ENCODE measurements at regions not wholly inside any gene's neighbourhood (a gene's known extent, or its start where the extent isn't known, plus 50 kb on each side); places are given as distances from the start of the nearest gene placed in this dataset.

- Histone ChIP-seq H3K36me3 (ENCODE audit: control insufficient read depth, insufficient read depth, low read length) (no peaks in the 10 kb centered on the region), H3K4me1 (ENCODE audit: control insufficient read depth, insufficient read depth, low read length) (no peaks in the 10 kb centered on the region), H3K27ac (ENCODE audit: low read depth, low read length) (no peak overlapping the region), H3K27me3 (ENCODE audit: control insufficient read depth, insufficient read depth, low read length) (no peaks in the 10 kb centered on the region), H3K4me3 (ENCODE audit: low read depth, low read length) (no peak overlapping the region), H3K9me3 (ENCODE audit: control insufficient read depth, insufficient read depth, low read length) (no peaks in the 10 kb centered on the region)
- no CpG with 5 or more reads among the region's 3 CpGs for WGBS (ENCODE audit: insufficient coverage)
- DNase-seq (ENCODE audit: low read depth in 4 of 6, low spot score in 6 of 6), result no peak
Measured at GRCh38 chr7:52114509-52114908, 797.9 kb upstream of the COBL start.

GRCh38 chr7:52114056-52114455 is 797.4 kb upstream of the COBL start:
- Histone ChIP-seq H3K9me3 (ENCODE audit: control insufficient read depth, insufficient read depth, low read length) (no peaks in the 10 kb centered on the region), H3K4me3 (ENCODE audit: low read depth, low read length) (no peak overlapping the region), H3K27ac (ENCODE audit: low read depth, low read length) (no peak overlapping the region), H3K27me3 (ENCODE audit: control insufficient read depth, insufficient read depth, low read length) (no peaks in the 10 kb centered on the region), H3K4me1 (ENCODE audit: control insufficient read depth, insufficient read depth, low read length) (no peaks in the 10 kb centered on the region), H3K36me3 (ENCODE audit: control insufficient read depth, insufficient read depth, low read length) (no peaks in the 10 kb centered on the region)
- WGBS (ENCODE audit: insufficient coverage), result no CpG with 5 or more reads among the region's 2 CpGs
- no peak for DNase-seq (ENCODE audit: low read depth in 4 of 6, low spot score in 6 of 6)

- no peaks in the 10 kb centered on the region for H3K36me3 ChIP-seq (ENCODE audit: control insufficient read depth, insufficient read depth, low read length)
- H3K4me3 ChIP-seq (ENCODE audit: low read depth, low read length), result no peak overlapping the region
- H3K27ac ChIP-seq (ENCODE audit: low read depth, low read length), result no peak overlapping the region
- WGBS (ENCODE audit: insufficient coverage), result 82% methylated on average over 3 of the region's 5 CpGs
- no peaks in the 10 kb centered on the region for H3K9me3 ChIP-seq (ENCODE audit: control insufficient read depth, insufficient read depth, low read length)
- no peaks in the 10 kb centered on the region for H3K27me3 ChIP-seq (ENCODE audit: control insufficient read depth, insufficient read depth, low read length)
- H3K4me1 ChIP-seq (ENCODE audit: control insufficient read depth, insufficient read depth, low read length), result no peaks in the 10 kb centered on the region
- DNase-seq (ENCODE audit: low read depth in 4 of 6, low spot score in 6 of 6), result no peak
Measured at GRCh38 chr7:52107355-52107754, 790.7 kb upstream of the COBL start.

GRCh38 chr7:52095861-52096260 is 779.3 kb upstream of the COBL start:
- Histone ChIP-seq H3K9me3 (ENCODE audit: control insufficient read depth, insufficient read depth, low read length) (peaks cover 2% of the 10 kb centered on the region), H3K4me3 (ENCODE audit: low read depth, low read length) (no peak overlapping the region), H3K36me3 (ENCODE audit: control insufficient read depth, insufficient read depth, low read length) (no peaks in the 10 kb centered on the region), H3K27ac (ENCODE audit: low read depth, low read length) (no peak overlapping the region), H3K27me3 (ENCODE audit: control insufficient read depth, insufficient read depth, low read length) (no peaks in the 10 kb centered on the region), H3K4me1 (ENCODE audit: control insufficient read depth, insufficient read depth, low read length) (no peaks in the 10 kb centered on the region)
- DNase-seq (ENCODE audit: low read depth in 4 of 6, low spot score in 6 of 6), result peak in 1 of 6 donors; percentile 41
- WGBS (ENCODE audit: insufficient coverage), result no CpG with 5 or more reads among the region's 1 CpG

- Histone ChIP-seq H3K27me3 (ENCODE audit: control insufficient read depth, insufficient read depth, low read length) (no peaks in the 10 kb centered on the region), H3K9me3 (ENCODE audit: control insufficient read depth, insufficient read depth, low read length) (peaks cover 2% of the 10 kb centered on the region)
- 66% methylated on average over 2 of the region's 2 CpGs for WGBS (ENCODE audit: insufficient coverage)
Measured at GRCh38 chr7:52091996-52092395, 775.4 kb upstream of the COBL start.

GRCh38 chr7:52091101-52091500 is 774.5 kb upstream of the COBL start:
- Histone ChIP-seq H3K4me1 (ENCODE audit: control insufficient read depth, insufficient read depth, low read length) (peaks cover 8% of the 10 kb centered on the region), H3K9me3 (ENCODE audit: control insufficient read depth, insufficient read depth, low read length) (no peaks in the 10 kb centered on the region), H3K4me3 (ENCODE audit: low read depth, low read length) (no peak overlapping the region), H3K36me3 (ENCODE audit: control insufficient read depth, insufficient read depth, low read length) (no peaks in the 10 kb centered on the region), H3K27ac (ENCODE audit: low read depth, low read length) (no peak overlapping the region), H3K27me3 (ENCODE audit: control insufficient read depth, insufficient read depth, low read length) (no peaks in the 10 kb centered on the region)
- no CpG with 5 or more reads among the region's 6 CpGs for WGBS (ENCODE audit: insufficient coverage)
- DNase-seq (ENCODE audit: low read depth in 4 of 6, low spot score in 6 of 6), result peak in 1 of 6 donors; percentile 41

More at GRCh38 chr7:52091996-52092395, 775.4 kb upstream of the COBL start:
- no peaks in the 10 kb centered on the region for H3K36me3 ChIP-seq (ENCODE audit: control insufficient read depth, insufficient read depth, low read length)
- DNase-seq (ENCODE audit: low read depth in 4 of 6, low spot score in 6 of 6), result no peak
- no peak overlapping the region for H3K4me3 ChIP-seq (ENCODE audit: low read depth, low read length)
- H3K4me1 ChIP-seq (ENCODE audit: control insufficient read depth, insufficient read depth, low read length), result peaks cover 8% of the 10 kb centered on the region
- H3K27ac ChIP-seq (ENCODE audit: low read depth, low read length), result no peak overlapping the region

DNA sequence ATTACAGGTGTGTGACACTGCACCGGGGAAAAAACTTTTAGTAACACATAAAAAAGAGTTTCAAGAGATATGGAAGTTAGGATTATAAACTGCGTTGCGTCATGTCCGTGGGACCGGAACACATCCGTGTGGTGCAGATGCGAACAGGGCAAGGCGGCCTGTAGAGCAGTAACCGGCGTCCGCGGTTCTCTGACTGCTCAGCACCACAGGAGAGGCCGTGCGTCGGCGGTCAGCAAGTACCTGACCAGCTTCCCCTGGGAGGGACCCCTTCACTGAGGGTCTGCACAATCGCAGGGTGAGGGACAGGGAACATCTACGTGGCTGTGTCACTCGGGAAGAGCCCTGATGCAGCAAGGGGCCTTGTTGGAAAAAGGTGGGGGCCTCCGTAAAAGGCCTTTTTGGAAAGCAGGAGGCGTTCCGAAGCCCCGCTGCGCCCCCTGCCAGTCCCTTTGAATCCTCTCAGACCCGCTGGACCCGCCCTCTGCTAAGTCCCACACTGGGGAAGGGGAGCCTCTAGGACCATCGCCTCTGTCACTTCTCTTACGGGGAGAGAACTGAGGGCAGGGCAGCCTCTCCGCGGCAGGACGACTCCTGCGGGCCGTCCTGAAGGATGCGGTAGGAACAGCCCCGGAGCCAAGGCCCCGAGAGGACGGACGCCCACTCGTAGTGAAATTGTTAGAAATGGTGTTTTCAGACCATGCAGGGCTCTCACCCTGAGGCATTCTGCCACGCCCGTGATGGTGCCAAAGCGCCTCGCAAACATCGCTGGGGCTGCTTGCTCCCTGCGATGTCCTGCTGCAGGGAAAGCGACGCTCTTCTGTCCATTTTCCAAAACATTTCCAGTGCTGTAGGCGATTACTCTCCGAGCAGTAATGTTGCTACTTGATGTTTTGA is 771.6 kb upstream of the COBL start:
- Histone ChIP-seq H3K9me3 (ENCODE audit: control insufficient read depth, insufficient read depth, low read length) (no peaks in the 10 kb centered on the region), H3K4me1 (ENCODE audit: control insufficient read depth, insufficient read depth, low read length) (peaks cover 8% of the 10 kb centered on the region), H3K36me3 (ENCODE audit: control insufficient read depth, insufficient read depth, low read length) (no peaks in the 10 kb centered on the region), H3K27ac (ENCODE audit: low read depth, low read length) (peak overlapping the region; percentile 20), H3K27me3 (ENCODE audit: control insufficient read depth, insufficient read depth, low read length) (no peaks in the 10 kb centered on the region), H3K4me3 (ENCODE audit: low read depth, low read length) (peak overlapping the region; percentile 44)
- peak; percentile 23 to 87 (median 50) for DNase-seq (ENCODE audit: low read depth in 4 of 6, low spot score in 6 of 6)
- WGBS (ENCODE audit: insufficient coverage), result 12% methylated on average over 47 of the region's 49 CpGs

DNA sequence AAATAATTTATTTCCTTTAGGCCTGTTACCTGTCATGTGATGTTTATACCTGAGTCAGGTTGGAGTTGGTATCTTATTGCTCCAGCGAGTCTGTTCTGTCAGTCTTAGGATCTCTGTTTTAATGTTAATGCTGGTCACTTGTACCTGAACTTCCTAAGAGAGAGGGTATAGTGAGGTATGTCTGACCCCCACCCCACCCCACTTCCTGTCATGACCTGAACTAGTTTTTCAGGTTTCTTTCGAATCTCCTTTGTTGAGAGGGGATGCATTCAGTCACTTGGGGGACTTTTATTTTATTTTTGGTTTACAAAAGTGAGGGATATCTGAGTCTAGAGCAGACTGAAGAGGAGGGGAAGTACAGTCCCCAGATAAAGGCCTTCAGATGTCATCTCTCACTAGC is 769.0 kb upstream of the COBL start:
- H3K36me3 ChIP-seq (ENCODE audit: control insufficient read depth, insufficient read depth, low read length), result no peaks in the 10 kb centered on the region
- no peak for DNase-seq (ENCODE audit: low read depth in 4 of 6, low spot score in 6 of 6)
- H3K4me1 ChIP-seq (ENCODE audit: control insufficient read depth, insufficient read depth, low read length), result peaks cover 8% of the 10 kb centered on the region
- no peak overlapping the region for H3K27ac ChIP-seq (ENCODE audit: low read depth, low read length)
- H3K4me3 ChIP-seq (ENCODE audit: low read depth, low read length), result no peak overlapping the region
- WGBS (ENCODE audit: insufficient coverage), result no CpG with 5 or more reads among the region's 2 CpGs
- no peaks in the 10 kb centered on the region for H3K27me3 ChIP-seq (ENCODE audit: control insufficient read depth, insufficient read depth, low read length)
- H3K9me3 ChIP-seq (ENCODE audit: control insufficient read depth, insufficient read depth, low read length), result no peaks in the 10 kb centered on the region

DNA sequence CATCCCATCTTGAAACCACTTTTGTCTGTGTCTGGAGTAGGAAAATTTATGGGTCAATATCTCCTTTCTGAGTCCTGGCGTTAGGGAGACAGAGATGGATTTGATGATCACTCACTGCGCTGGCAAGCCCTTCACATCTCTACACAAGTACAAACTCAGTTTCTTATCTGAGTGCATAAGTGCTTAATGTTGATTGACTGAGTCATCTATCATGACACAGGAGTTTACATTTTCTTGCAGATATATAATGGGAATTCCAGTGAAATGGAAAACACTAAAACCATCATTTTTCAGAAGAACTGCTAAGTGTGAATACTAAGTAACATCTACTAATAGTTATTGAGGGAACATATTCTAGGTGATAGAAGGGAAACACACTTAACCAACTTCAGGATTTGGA is 763.9 kb upstream of the COBL start:
- Histone ChIP-seq H3K4me1 (ENCODE audit: control insufficient read depth, insufficient read depth, low read length) (no peaks in the 10 kb centered on the region), H3K27ac (ENCODE audit: low read depth, low read length) (no peak overlapping the region), H3K4me3 (ENCODE audit: low read depth, low read length) (no peak overlapping the region), H3K9me3 (ENCODE audit: control insufficient read depth, insufficient read depth, low read length) (no peaks in the 10 kb centered on the region), H3K36me3 (ENCODE audit: control insufficient read depth, insufficient read depth, low read length) (no peaks in the 10 kb centered on the region), H3K27me3 (ENCODE audit: control insufficient read depth, insufficient read depth, low read length) (no peaks in the 10 kb centered on the region)
- WGBS (ENCODE audit: insufficient coverage), result no CpG with 5 or more reads among the region's 2 CpGs
- no peak for DNase-seq (ENCODE audit: low read depth in 4 of 6, low spot score in 6 of 6)

GRCh38 chr7:52079726-52080125 is 763.1 kb upstream of the COBL start:
- no peaks in the 10 kb centered on the region for H3K36me3 ChIP-seq (ENCODE audit: control insufficient read depth, insufficient read depth, low read length)

More at GRCh38 chr7:52079726-52080125, 763.1 kb upstream of the COBL start:
- H3K27me3 ChIP-seq (ENCODE audit: control insufficient read depth, insufficient read depth, low read length), result no peaks in the 10 kb centered on the region
- H3K4me3 ChIP-seq (ENCODE audit: low read depth, low read length), result no peak overlapping the region
- DNase-seq (ENCODE audit: low read depth in 4 of 6, low spot score in 6 of 6), result no peak
- H3K9me3 ChIP-seq (ENCODE audit: control insufficient read depth, insufficient read depth, low read length), result no peaks in the 10 kb centered on the region
- H3K4me1 ChIP-seq (ENCODE audit: control insufficient read depth, insufficient read depth, low read length), result no peaks in the 10 kb centered on the region
- H3K27ac ChIP-seq (ENCODE audit: low read depth, low read length), result no peak overlapping the region

Data from spinal cord (tissue), 9 donors.